H7 (cell line): ENCODE measurements at regions not wholly inside any gene's neighbourhood (a gene's known extent, or its start where the extent isn't known, plus 50 kb on each side); places are given as distances from the start of the nearest gene placed in this dataset.
"Not testable (repeated sequence)": the region's sequence is repeated elsewhere in the genome, so short reads cannot be mapped to it uniquely, and the experiment has no call there.

Experiments
- DNase-seq: peaks from one replicate; pipeline ENCODE4 v3.0.0; 2012
- H3K27me3 ChIP-seq: 2 replicates; pipeline ENCODE4 v1.6.0; 2011; ENCODE audit warnings: mild to moderate bottlenecking, low read length; ENCODE audit not compliant: control insufficient read depth, insufficient read depth
- H3K36me3 ChIP-seq: replicated peaks from 2 replicates; pipeline ENCODE4 v1.5.1; 2011; ENCODE audit warnings: low read length; ENCODE audit not compliant: control insufficient read depth, insufficient read depth
- H3K4me3 ChIP-seq: 2 replicates; pipeline ENCODE4 v1.5.1; 2011; ENCODE audit warnings: low read depth, mild to moderate bottlenecking, control low read depth, low read length, moderate library complexity; ENCODE audit not compliant: insufficient read depth

- Histone ChIP-seq H3K4me3 (no peak overlapping the region), H3K36me3 (no peaks in the 10 kb centered on the region), H3K27me3 (no peaks in the 10 kb centered on the region)
- DNase-seq = no peak
These were observed 789.5 kb downstream of the DHX35 start for GRCh38 chr20:39751557-39752137.

DNA sequence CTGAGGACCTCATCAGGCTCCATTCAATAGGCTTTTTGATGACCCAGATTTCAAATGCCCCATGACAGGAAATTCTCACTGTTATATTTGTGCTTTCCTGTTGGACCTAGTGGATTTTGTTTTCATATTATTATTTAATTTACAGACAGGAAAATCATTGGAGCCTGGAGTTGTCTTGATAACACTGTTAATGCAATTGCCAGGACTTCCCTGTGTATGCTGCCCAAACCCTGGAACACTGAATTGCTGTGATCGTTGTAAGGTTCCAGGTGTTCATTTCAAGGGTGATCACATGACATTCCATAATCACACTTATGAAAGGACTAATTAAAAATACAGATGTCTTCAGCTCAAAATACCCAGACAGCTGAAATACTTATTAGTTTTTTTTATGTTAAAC, 783.2 kb downstream of the DHX35 start:
- H3K36me3 ChIP-seq = no peaks in the 10 kb centered on the region
- DNase-seq = no peak
- no peaks in the 10 kb centered on the region for H3K27me3 ChIP-seq
- H3K4me3 ChIP-seq = no peak overlapping the region

DNA sequence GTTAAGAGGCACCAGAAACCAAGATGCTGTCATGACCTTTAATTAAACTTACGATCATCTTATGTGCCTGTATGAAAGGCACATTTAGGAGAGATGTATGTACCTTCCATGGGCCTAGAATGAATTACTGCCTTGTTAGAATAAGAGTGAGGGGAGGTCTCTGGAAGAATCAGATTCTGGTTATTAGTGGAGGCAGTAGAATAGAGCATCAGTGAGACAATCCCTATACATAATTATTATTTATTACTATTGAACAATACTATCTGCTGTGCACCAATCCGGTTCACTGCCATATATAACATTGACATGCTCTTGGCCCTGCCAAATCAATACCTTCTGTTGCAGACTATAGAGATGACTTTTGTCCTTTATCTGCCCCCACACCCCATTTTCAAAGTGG, 776.5 kb downstream of the DHX35 start:
- H3K36me3 ChIP-seq = no peaks in the 10 kb centered on the region
- DNase-seq = no peak
- H3K27me3 ChIP-seq = no peaks in the 10 kb centered on the region
- no peak overlapping the region for H3K4me3 ChIP-seq

DNA sequence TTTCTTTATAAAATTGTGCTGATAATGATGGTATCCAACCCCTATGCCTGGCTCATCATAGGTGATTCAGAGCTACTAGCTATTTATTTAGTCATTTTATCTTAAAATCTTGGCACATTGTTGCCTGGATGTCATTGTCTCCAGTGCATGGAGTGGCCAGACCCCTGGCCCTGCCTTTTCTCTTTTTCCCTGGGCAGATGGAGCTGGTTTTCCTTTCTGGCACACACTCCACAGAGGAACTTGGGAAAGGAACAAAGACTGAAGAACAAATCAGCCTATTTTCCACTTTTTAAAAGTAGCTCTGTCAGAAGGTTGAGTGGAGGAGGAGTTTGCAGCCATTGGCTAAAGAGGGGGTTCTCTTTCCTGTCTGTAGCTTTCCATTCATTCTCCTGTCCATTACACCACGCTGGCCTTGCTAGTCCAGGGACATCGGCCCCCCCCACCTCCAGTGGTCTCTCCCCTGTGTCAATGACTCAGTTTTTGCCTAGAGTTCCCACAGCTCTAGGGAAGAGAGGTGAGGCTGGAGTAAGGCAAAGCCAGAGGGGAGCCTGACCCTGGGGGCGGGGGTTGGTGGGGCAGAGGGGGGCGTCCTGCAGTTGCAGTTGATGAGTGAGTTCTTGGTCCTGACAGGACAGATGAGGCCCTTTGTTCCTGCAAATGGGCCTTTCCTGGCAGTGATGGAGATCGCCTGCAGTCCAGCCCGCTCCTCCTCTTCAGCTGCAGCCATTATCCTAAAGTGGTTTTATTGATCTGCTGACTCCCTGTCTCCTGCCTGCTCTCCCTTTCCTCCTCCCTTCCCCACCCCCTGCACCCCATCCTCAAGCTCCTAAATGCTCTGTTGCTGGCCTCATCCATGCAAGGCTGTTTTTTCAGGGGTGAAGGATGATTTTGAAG, 774.5 kb downstream of the DHX35 start:
- Histone ChIP-seq H3K27me3 (no peaks in the 10 kb centered on the region), H3K36me3 (no peaks in the 10 kb centered on the region), H3K4me3 (no peak overlapping the region)
- DNase-seq = peak; percentile 2

DNA sequence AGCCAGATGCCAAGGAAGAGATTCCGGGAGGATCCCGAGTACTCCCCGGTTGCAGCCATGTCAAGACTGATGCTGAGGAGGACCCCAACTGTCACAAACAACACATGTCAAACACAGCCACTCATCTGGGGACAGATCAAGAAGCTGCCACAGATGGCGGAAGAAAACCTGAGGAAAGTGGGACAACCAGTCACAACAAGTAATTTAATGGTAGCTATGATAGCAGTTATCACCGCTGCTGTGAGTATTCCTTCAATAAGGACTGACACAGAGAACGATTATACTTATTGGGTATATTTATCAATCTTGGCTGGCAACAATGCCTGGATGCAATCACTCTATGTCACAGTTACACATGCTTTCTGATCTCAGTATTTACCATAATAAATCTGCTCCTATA, 763.4 kb downstream of the DHX35 start:
- not testable (repeated sequence) for H3K27me3 ChIP-seq, DNase-seq, H3K36me3 ChIP-seq, H3K4me3 ChIP-seq

DNA sequence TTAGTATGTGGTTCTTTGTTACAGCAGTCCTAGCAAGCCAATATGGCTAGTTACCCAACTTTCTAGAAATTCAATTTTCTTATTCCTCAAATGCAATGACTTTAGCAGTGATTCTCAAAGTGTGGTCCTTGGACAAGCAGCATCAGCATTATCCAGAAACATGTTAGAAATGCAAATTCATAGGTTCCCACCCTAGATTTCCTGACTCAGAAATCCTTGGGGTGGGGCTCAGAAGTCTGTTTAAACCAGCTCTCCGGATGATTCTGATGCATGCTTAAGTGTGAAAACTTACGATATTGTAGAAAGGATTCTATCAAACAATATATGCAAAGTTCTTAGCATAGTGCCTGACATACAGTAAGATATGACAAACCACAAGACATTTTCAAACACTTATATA, 757.1 kb downstream of the DHX35 start:
- no peak for DNase-seq

DNA sequence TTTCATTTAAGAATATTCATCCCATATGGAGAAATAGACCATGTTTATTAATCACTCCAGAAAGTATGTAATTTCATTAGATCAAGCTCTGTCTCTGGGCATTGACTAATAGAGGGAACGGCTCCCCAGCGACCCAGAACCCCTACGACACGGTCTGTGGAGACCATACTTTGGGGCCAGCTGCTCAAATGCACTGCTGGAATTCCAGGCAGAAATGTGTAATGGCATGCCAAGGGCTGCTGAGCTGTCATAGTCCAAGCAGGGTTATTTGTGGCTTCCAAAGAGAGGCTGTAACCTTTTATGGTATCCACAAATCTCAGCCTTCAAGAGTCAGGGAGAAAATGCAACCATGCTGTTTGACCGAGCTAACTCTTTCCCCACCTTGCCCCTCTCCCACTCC, 755.8 kb downstream of the DHX35 start:
- H3K27me3 ChIP-seq = no peaks in the 10 kb centered on the region
- DNase-seq = no peak
- no peaks in the 10 kb centered on the region for H3K36me3 ChIP-seq
- H3K4me3 ChIP-seq = no peak overlapping the region

More for the DNA sequence above, 757.1 kb downstream of the DHX35 start:
- no peak overlapping the region for H3K4me3 ChIP-seq
- H3K27me3 ChIP-seq = no peaks in the 10 kb centered on the region
- no peaks in the 10 kb centered on the region for H3K36me3 ChIP-seq

DNA sequence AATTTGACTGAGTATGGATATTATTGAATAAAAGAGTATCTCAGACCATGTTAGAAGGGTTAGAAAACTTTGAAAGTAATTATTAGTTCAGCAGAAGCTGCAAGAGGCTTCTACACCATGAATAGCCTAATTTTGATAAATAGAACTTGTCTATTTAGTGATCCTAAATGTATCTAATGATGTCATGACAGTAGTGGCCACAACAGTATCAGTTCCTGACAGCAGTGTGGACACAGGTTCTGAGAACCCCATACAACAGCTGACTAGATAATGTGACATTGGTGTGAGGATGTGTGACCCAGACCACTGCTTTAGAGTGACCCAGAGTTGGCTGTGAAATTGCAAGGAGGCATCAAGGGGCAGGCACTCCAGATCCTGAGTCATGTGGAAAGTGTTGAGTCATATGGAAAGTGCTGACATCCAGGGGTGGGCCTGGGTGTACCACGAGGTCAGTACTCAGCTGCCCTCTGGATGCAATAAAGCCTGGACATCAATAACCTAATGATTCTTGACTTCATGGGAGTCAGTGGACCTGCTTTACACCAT, 754.7 kb downstream of the DHX35 start:
- DNase-seq = no peak
- Histone ChIP-seq H3K36me3 (no peaks in the 10 kb centered on the region), H3K4me3 (no peak overlapping the region), H3K27me3 (no peaks in the 10 kb centered on the region)

DNA sequence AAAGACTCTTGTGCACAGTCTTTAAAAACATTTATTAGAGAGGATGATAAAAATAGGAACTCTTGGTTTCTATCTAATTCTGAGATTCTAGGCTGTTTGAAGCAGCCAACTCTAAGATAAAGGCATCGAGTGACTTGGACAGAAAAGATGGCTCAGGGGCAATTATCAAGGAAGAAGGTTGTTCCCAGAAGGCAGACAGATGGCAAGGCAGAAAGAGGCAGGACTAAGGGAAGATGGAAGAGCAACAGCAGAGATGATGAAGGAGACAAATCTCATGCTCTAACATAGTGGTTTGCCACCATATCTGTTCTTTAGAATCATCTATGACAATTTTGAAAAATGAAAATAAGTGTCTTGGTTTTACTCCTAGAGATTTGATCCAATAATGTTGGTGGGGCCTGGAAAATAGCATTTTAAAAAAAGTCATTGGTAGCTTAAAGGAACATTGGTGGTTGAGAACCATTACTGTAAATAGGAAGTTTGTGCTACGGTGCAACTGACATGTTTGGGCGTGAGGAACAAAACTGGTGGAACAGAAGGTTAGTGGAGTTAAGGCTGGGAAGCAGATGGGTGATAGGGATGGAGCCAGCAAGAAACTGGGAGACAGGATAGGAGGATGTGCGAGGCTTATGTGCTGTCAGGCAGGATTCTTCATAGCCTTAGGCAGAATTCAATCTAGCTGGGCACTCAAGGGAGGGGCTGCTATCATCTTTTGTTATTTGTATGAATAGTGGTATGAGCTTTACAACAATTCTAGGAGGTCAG, 751.1 kb downstream of the DHX35 start:
- Histone ChIP-seq H3K36me3 (no peaks in the 10 kb centered on the region), H3K4me3 (no peak overlapping the region), H3K27me3 (no peaks in the 10 kb centered on the region)
- DNase-seq = no peak

DNA sequence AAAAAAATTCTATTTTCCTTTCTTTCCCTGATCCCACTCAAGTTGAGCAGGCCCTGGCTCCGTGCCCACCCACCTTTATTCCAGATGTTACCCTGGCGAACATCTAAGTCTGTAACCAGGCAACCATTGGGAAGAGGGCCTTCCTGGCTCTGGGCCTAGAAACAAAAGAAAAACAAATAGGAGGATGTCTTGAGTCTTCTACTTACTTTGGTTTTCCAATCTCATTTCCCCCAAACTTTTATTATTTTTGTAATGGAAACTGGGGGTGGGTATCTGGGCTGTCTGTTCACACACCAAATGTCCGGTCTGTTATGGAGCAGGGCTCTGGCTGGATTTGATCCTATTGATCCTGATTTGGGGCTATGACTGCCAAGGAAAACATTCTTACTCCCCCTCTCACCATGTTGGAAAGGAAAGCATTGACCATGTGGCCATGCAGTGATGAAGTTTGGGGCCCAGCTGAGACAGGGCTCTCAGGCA, 744.1 kb downstream of the DHX35 start:
- H3K27me3 ChIP-seq = no peaks in the 10 kb centered on the region
- no peaks in the 10 kb centered on the region for H3K36me3 ChIP-seq
- no peak overlapping the region for H3K4me3 ChIP-seq
- no peak for DNase-seq

GRCh38 chr20:39705032-39705431, 742.9 kb downstream of the DHX35 start:
- no peak for DNase-seq
- Histone ChIP-seq H3K27me3 (no peaks in the 10 kb centered on the region), H3K36me3 (no peaks in the 10 kb centered on the region), H3K4me3 (no peak overlapping the region)

GRCh38 chr20:39703357-39703756, 741.2 kb downstream of the DHX35 start:
- DNase-seq = not testable (repeated sequence)

GRCh38 chr20:39702701-39703349, 740.7 kb downstream of the DHX35 start:
- H3K36me3 ChIP-seq = no peaks in the 10 kb centered on the region

More at GRCh38 chr20:39703357-39703756, 741.2 kb downstream of the DHX35 start:
- H3K27me3 ChIP-seq, H3K36me3 ChIP-seq, H3K4me3 ChIP-seq: not testable (repeated sequence)

DNA sequence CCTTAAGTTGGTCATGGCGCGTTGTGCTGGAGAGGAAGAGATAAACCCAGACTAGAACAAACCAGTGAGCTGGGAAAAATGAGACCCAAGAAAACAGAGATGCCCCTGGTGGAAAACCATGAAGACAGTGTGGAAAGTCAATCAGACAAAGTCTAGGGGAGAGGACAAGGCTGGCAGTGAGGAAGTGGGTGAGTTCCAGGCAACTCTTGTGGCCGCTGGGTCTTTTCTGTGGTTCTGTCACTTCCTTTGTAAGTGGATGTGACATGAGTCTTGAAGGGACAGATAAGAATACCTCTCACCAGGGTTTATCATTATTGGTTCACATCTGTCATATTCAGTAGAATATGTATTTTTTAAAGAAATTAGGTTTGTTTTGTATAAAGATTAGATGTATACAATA, 738.4 kb downstream of the DHX35 start:
- Histone ChIP-seq H3K4me3 (no peak overlapping the region), H3K27me3 (no peaks in the 10 kb centered on the region), H3K36me3 (no peaks in the 10 kb centered on the region)
- no peak for DNase-seq

More at GRCh38 chr20:39702701-39703349, 740.7 kb downstream of the DHX35 start:
- Histone ChIP-seq H3K27me3 (no peaks in the 10 kb centered on the region), H3K4me3 (no peak overlapping the region)
- no peak for DNase-seq
